ENCODE measurements at regions not wholly inside any gene's neighbourhood (a gene's known extent, or its start where the extent isn't known, plus 50 kb on each side); places are given as distances from the start of the nearest gene placed in this dataset.

- no peak for TF ChIP-seq MAX (IDR thresholded peaks at IDR 0.05; ENCODE audit: insufficient read depth, insufficient read length)
- no peak for TF ChIP-seq FOS (IDR thresholded peaks at IDR 0.05; ENCODE audit: borderline replicate concordance, insufficient read depth, low read length)
- no peak for TF ChIP-seq CTCF (IDR thresholded peaks at IDR 0.05; ENCODE audit: extremely low read depth in 1 of 2, insufficient read depth in 1 of 2, low read depth in 1 of 2, low read length in 2 of 2)
- no peak for TF ChIP-seq POLR2A (IDR thresholded peaks at IDR 0.05; ENCODE audit: low read depth, low read length)
- TF ChIP-seq EZH2 (IDR thresholded peaks at IDR 0.05; ENCODE audit: borderline replicate concordance, low read depth, low read length, severe bottlenecking): no peak
- TF ChIP-seq MYC (IDR thresholded peaks at IDR 0.05; ENCODE audit: low read depth, low read length): no peak
- no peak for TF ChIP-seq POLR2AphosphoS5 (IDR thresholded peaks at IDR 0.05; ENCODE audit: insufficient read depth, low read depth, low read length)
Observed at GRCh38 chr13:22776394-22777186, 404.2 kb upstream of the SGCG start.

Measured in endothelial cell of umbilical vein (primary cell).